Ishikawa (cell line): ENCODE measurements at regions not wholly inside any gene's neighbourhood (a gene's known extent, or its start where the extent isn't known, plus 50 kb on each side); places are given as distances from the start of the nearest gene placed in this dataset.

Experiments used
- CEBPB ChIP-seq: IDR thresholded peaks from 2 replicates; pipeline ENCODE4 v1.6.1; 2012
- CREB1 ChIP-seq: IDR thresholded peaks from 2 replicates; pipeline ENCODE4 v1.6.1; 2012; ENCODE audit warnings: low read depth
- EGR1 ChIP-seq: IDR thresholded peaks from 2 replicates; pipeline ENCODE4 v1.6.1; 2012
- EP300 ChIP-seq: IDR thresholded peaks from 2 replicates; pipeline ENCODE4 v1.6.1; 2012; ENCODE audit warnings: borderline replicate concordance
- FOXM1 ChIP-seq: IDR thresholded peaks from 2 replicates; pipeline ENCODE4 v1.6.1; 2012; ENCODE audit warnings: low read depth, borderline replicate concordance
- NFIC ChIP-seq: IDR thresholded peaks from 2 replicates; pipeline ENCODE4 v1.6.1; 2012
- RAD21 ChIP-seq: IDR thresholded peaks from 2 replicates; pipeline ENCODE4 v1.6.1; 2012; ENCODE audit warnings: low read depth
- TAF1 ChIP-seq: IDR thresholded peaks from 2 replicates; pipeline ENCODE4 v1.6.1; 2012; ENCODE audit warnings: low read depth, mild to moderate bottlenecking
- TCF12 ChIP-seq: IDR thresholded peaks from 2 replicates; pipeline ENCODE4 v1.6.1; 2012; ENCODE audit warnings: low read depth
- TEAD4 ChIP-seq: IDR thresholded peaks from 2 replicates; pipeline ENCODE4 v1.6.1; 2012
- YY1 ChIP-seq: IDR thresholded peaks from 2 replicates; pipeline ENCODE4 v1.6.1; 2012; ENCODE audit warnings: low read depth
- ZBTB7A ChIP-seq: IDR thresholded peaks from 2 replicates; pipeline ENCODE4 v1.6.1; 2012; ENCODE audit warnings: low read depth
- TF ChIP-seq, protein P1 (sequence below): IDR thresholded peaks from 2 replicates; pipeline ENCODE4 v1.6.1; 2012
- TF ChIP-seq, protein P2 (sequence below): IDR thresholded peaks from 2 replicates; pipeline ENCODE4 v1.6.1; 2012
- TF ChIP-seq, protein P3 (sequence below): IDR thresholded peaks from 2 replicates; pipeline ENCODE4 v1.6.1; 2012; ENCODE audit warnings: low read depth, mild to moderate bottlenecking

DNA sequence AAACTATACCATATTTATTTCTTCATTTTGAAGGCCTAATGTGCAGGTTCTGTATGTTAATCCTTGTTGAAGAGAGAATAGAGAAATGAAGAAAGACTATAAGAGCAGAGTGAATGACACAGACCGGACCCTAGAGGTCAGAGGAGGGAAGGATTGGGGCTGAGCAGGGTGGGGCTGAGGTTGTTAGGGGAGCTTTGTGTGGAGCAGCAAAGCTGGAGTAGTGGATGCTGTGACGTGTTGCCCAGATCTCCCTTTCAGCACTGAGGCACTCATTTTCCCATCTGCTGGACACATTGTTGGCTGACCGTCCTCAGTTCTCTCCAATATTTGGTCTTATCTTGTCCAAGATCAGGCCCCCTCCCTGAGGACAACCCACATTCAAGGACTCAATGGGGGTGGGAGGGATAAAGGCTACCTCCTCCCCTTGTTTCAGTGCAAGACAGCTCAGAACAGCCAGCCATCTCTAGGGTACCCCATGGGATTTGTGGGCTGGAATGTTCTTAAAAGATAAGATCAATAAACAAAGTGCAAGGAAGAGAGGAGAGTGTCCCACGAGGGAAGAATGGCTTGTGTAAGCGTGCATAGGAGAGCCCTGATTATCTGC, 143.6 kb downstream of the TDRD15 start:
- TF ChIP-seq NFIC (no peak), TEAD4 (no peak), FOXM1 (no peak), EP300 (no peak), EGR1 (no peak)
- TF ChIP-seq, protein P1, sequence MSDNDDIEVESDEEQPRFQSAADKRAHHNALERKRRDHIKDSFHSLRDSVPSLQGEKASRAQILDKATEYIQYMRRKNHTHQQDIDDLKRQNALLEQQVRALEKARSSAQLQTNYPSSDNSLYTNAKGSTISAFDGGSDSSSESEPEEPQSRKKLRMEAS: no peak
- TF ChIP-seq, protein P2, sequence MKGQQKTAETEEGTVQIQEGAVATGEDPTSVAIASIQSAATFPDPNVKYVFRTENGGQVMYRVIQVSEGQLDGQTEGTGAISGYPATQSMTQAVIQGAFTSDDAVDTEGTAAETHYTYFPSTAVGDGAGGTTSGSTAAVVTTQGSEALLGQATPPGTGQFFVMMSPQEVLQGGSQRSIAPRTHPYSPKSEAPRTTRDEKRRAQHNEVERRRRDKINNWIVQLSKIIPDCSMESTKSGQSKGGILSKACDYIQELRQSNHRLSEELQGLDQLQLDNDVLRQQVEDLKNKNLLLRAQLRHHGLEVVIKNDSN: no peak

DNA sequence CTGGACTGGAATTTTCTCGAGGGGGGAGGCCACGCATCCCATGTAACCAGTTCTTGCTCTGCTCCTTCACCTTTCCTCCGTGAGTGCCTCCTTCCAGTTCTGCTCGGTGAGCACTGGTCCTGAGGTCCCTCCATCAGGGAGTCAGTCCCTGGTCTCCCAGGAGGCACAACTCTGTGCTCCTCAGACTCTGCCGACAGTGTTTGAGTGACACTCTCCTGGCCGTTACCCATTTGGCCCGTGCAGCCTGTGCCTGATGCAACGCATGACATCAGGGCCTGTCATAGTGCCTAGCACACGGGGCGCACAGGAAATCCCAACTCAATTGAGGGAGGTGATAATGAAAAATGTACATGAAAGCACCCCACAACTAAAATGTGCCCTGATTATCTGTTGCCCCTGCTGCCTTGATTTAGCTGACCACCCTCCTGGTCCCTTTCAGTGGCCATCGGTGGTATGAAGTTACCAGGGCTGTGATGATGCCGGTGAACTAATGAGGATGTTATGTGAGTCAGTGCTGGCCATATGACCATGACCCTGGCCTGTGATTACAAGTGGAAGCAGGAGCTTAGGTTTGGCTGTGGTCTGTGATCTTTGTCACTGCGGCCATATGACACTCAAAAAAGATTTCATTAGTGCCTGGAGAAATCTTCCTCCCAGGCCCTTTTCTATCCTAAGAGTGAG, 144.6 kb downstream of the TDRD15 start:
- TF ChIP-seq TEAD4: no peak
- TF ChIP-seq EGR1: no peak
- TF ChIP-seq CREB1: no peak
- TF ChIP-seq, protein P3, sequence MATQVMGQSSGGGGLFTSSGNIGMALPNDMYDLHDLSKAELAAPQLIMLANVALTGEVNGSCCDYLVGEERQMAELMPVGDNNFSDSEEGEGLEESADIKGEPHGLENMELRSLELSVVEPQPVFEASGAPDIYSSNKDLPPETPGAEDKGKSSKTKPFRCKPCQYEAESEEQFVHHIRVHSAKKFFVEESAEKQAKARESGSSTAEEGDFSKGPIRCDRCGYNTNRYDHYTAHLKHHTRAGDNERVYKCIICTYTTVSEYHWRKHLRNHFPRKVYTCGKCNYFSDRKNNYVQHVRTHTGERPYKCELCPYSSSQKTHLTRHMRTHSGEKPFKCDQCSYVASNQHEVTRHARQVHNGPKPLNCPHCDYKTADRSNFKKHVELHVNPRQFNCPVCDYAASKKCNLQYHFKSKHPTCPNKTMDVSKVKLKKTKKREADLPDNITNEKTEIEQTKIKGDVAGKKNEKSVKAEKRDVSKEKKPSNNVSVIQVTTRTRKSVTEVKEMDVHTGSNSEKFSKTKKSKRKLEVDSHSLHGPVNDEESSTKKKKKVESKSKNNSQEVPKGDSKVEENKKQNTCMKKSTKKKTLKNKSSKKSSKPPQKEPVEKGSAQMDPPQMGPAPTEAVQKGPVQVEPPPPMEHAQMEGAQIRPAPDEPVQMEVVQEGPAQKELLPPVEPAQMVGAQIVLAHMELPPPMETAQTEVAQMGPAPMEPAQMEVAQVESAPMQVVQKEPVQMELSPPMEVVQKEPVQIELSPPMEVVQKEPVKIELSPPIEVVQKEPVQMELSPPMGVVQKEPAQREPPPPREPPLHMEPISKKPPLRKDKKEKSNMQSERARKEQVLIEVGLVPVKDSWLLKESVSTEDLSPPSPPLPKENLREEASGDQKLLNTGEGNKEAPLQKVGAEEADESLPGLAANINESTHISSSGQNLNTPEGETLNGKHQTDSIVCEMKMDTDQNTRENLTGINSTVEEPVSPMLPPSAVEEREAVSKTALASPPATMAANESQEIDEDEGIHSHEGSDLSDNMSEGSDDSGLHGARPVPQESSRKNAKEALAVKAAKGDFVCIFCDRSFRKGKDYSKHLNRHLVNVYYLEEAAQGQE: no peak
- no peak for TF ChIP-seq TCF12
- no peak for TF ChIP-seq FOXM1
- TF ChIP-seq NFIC: no peak
- TF ChIP-seq YY1: no peak
- TF ChIP-seq, protein P1: no peak
- no peak for TF ChIP-seq CEBPB
- TF ChIP-seq ZBTB7A: no peak
- TF ChIP-seq, protein P2: no peak
- TF ChIP-seq EP300: no peak
- no peak for TF ChIP-seq TAF1
- no peak for TF ChIP-seq RAD21

DNA sequence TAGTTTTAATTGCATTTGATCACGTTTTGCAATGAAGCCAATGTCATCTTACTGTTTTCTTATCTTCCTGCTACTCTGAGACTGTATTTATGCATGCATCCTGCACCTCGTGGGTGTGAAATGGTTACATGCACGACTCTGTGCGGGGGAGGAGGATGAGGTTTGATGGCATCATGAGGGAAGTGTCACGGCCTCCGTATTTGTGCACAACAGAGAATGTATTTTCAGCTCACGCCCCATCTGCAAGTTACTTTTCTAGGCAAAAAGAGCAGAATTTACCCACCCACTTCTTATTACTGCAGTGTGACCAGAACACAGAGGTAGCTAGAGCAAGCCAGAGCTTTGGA, 145.1 kb downstream of the TDRD15 start:
- no peak for TF ChIP-seq RAD21
- TF ChIP-seq, protein P2: no peak
- TF ChIP-seq, protein P1: no peak
- TF ChIP-seq NFIC: no peak
- no peak for TF ChIP-seq TAF1
- TF ChIP-seq EGR1: no peak
- TF ChIP-seq CREB1: no peak
- TF ChIP-seq TEAD4: no peak
- no peak for TF ChIP-seq CEBPB
- TF ChIP-seq ZBTB7A: no peak
- TF ChIP-seq YY1: no peak
- TF ChIP-seq EP300: no peak
- TF ChIP-seq, protein P3: no peak
- TF ChIP-seq FOXM1: no peak

DNA sequence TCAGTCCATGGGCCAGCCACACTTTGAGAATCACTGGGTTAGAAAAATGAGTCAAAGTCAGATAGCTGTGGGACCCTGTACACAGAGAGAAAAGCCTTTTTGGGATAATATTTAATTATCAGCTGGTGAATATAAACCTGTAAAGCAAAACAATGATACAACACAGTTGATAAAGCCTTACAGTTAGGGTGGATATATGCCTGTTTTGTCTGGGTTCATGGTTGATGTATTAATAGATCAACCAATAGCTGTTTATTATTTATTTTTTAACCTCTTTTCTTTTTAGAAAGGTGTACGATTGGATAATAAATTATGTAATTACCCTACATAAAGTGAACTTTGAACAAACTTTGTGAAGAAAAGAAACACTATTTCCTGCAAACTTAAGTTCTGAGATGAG, 145.6 kb downstream of the TDRD15 start:
- TF ChIP-seq TEAD4 (no peak), TCF12 (no peak), EP300 (no peak), RAD21 (no peak), TAF1 (no peak), CEBPB (no peak), FOXM1 (no peak), CREB1 (no peak), ZBTB7A (no peak), EGR1 (no peak), NFIC (no peak), YY1 (no peak)
- TF ChIP-seq, protein P2: no peak
- TF ChIP-seq, protein P1: no peak
- TF ChIP-seq, protein P3: no peak
